Peyer's patch (tissue), 4 donors: ENCODE measurements at regions not wholly inside any gene's neighbourhood (a gene's known extent, or its start where the extent isn't known, plus 50 kb on each side); places are given as distances from the start of the nearest gene placed in this dataset.

Experiments
- DNase-seq, 3 donors: peaks; one replicate each; pipeline ENCODE4 v3.0.0-alpha.2; 2017 to 2019
- H3K27ac ChIP-seq, 4 donors: fragments of 200-600 bp; sonication (generic); one replicate each; pipeline ENCODE4 v1.5.1; 2016 to 2019
- H3K27me3 ChIP-seq, 2 donors: fragments of 200-600 bp; sonication (generic); one replicate each; pipeline ENCODE4 v1.5.1; 2019
- H3K36me3 ChIP-seq, 3 donors: fragments of 200-600 bp; sonication (generic); one replicate each; pipeline ENCODE4 v1.5.1; 2016 to 2019
- H3K4me1 ChIP-seq, 4 donors: fragments of 200-600 bp; sonication (generic); one replicate each; pipeline ENCODE4 v1.5.1; 2016 to 2019
- H3K4me3 ChIP-seq, 4 donors: fragments of 200-600 bp; sonication (generic); 1 replicate in 3 of 4; 2 replicates in 1 of 4; pipeline ENCODE4 v1.5.1; 2016 to 2019; ENCODE audit warnings: mild to moderate bottlenecking in 1 of 4
- H3K9me3 ChIP-seq, 4 donors: fragments of 200-600 bp; sonication (generic); one replicate each; pipeline ENCODE4 v1.5.1; 2016 to 2019; ENCODE audit warnings: mild to moderate bottlenecking in 1 of 4
- CTCF ChIP-seq, 6 experiments: fragments of 450-650 bp in 4 of 6; fragments of 200-600 bp in 2 of 6; sonication (generic) in 1 of 6; IDR thresholded peaks; one replicate each; pipeline ENCODE4 v1.5.1; 2017 to 2019; ENCODE audit warnings: antibody characterized with exemption in 6 of 6, mild to moderate bottlenecking in 3 of 6, moderate library complexity in 1 of 6
- POLR2A ChIP-seq, 2 donors: fragments of 450-650 bp; IDR thresholded peaks; one replicate each; pipeline ENCODE4 v1.5.1; 2017; ENCODE audit warnings: antibody characterized with exemption in 2 of 2, mild to moderate bottlenecking in 2 of 2, moderate library complexity in 2 of 2

DNA sequence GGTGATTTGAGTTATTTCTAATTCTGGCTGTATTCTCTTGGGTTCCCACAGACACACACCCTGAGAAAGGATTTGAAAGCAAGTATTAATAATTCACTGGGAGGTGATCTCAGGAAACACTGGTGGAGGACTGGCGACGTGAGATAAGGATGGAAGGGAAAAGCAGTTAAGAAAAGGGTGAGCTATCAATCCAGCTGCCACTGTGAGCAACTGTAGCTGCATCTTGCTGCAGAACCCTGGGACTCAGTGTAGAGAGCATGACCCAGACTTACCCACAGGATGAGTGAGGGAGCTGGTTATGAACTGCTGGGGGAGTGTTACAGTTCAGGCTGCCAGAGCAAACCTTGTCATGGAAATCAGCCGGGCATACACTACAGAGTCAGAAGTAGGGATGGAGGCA, 71.9 kb downstream of the RESF1 start:
- H3K27me3 ChIP-seq: no peaks in the 10 kb centered on the region
- no peak overlapping the region for H3K4me3 ChIP-seq
- DNase-seq: no peak
- H3K4me1 ChIP-seq: no peaks in the 10 kb centered on the region
- no peaks in the 10 kb centered on the region for H3K36me3 ChIP-seq
- H3K9me3 ChIP-seq: no peaks in the 10 kb centered on the region
- no peak overlapping the region for H3K27ac ChIP-seq
- TF ChIP-seq POLR2A (IDR thresholded peaks at IDR 0.05): no peak
- TF ChIP-seq CTCF (IDR thresholded peaks at IDR 0.05): no peak

- no peak for DNase-seq
- H3K27me3 ChIP-seq: no peaks in the 10 kb centered on the region
- H3K9me3 ChIP-seq: no peaks in the 10 kb centered on the region
- no peaks in the 10 kb centered on the region for H3K4me1 ChIP-seq
- H3K36me3 ChIP-seq: no peaks in the 10 kb centered on the region
- H3K4me3 ChIP-seq: no peak overlapping the region
- TF ChIP-seq CTCF (IDR thresholded peaks at IDR 0.05) (no peak), POLR2A (IDR thresholded peaks at IDR 0.05) (no peak)
- no peak overlapping the region for H3K27ac ChIP-seq
Observed at GRCh38 chr12:32032205-32032810, 73.1 kb downstream of the RESF1 start.

- H3K36me3 ChIP-seq: no peaks in the 10 kb centered on the region
- no peaks in the 10 kb centered on the region for H3K27me3 ChIP-seq
- H3K4me1 ChIP-seq: no peaks in the 10 kb centered on the region
- no peak overlapping the region for H3K27ac ChIP-seq
- no peaks in the 10 kb centered on the region for H3K9me3 ChIP-seq
- TF ChIP-seq POLR2A (IDR thresholded peaks at IDR 0.05) (no peak), CTCF (IDR thresholded peaks at IDR 0.05) (no peak)
- DNase-seq: no peak
- no peak overlapping the region for H3K4me3 ChIP-seq
Observed at GRCh38 chr12:32033406-32033805, 73.2 kb upstream of the BICD1 start.

GRCh38 chr12:32034045-32034444, 72.6 kb upstream of the BICD1 start:
- no peaks in the 10 kb centered on the region for H3K36me3 ChIP-seq
- H3K27ac ChIP-seq: no peak overlapping the region
- H3K4me1 ChIP-seq: no peaks in the 10 kb centered on the region
- no peak overlapping the region for H3K4me3 ChIP-seq
- TF ChIP-seq CTCF (IDR thresholded peaks at IDR 0.05): no peak
- TF ChIP-seq POLR2A (IDR thresholded peaks at IDR 0.05): no peak
- no peaks in the 10 kb centered on the region for H3K27me3 ChIP-seq
- DNase-seq: no peak
- H3K9me3 ChIP-seq: no peaks in the 10 kb centered on the region

- no peaks in the 10 kb centered on the region for H3K4me1 ChIP-seq
- H3K36me3 ChIP-seq: no peaks in the 10 kb centered on the region
- TF ChIP-seq CTCF (IDR thresholded peaks at IDR 0.05) (no peak), POLR2A (IDR thresholded peaks at IDR 0.05) (no peak)
- H3K27me3 ChIP-seq: no peaks in the 10 kb centered on the region
- H3K27ac ChIP-seq: no peak overlapping the region
- no peaks in the 10 kb centered on the region for H3K9me3 ChIP-seq
- H3K4me3 ChIP-seq: no peak overlapping the region
- no peak for DNase-seq
Observed at GRCh38 chr12:32036477-32037263, 70.0 kb upstream of the BICD1 start.
